ENCODE measurements at regions not wholly inside any gene's neighbourhood (a gene's known extent, or its start where the extent isn't known, plus 50 kb on each side); places are given as distances from the start of the nearest gene placed in this dataset.

DNA sequence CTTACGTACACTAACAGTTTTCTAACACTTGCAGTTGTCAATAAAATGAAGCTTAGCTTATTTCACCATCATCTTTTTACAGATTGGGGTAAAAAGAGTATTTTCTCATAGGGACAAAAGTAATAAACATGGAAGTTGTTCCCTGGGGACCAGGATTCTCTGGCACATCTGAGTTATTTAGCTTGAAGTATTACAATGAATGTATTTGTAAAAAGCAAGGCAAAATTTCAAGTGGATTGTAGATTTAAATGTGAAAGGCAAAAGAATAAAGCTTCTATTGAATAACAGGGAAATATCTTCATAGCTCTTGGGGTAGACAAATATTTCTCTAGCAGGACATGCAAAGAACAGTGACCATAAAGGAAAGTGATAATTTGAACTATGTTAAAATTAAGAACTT lies 260.0 kb upstream of the ECI2 start:
- TF ChIP-seq CTCF (conservative IDR thresholded peaks at IDR 0.05 in 1 of 2, IDR thresholded peaks at IDR 0.05 in 1 of 2; ENCODE audit: extremely low read depth in 1 of 2, insufficient read depth in 1 of 2, low read depth in 1 of 2, low read length in 2 of 2) = no peak
- TF ChIP-seq EZH2 (IDR thresholded peaks at IDR 0.05; ENCODE audit: borderline replicate concordance, low read length) = no peak
